Suppressor macrophage treated with lipopolysaccharide for 1 hour (primary cell): ENCODE measurements at regions not wholly inside any gene's neighbourhood (a gene's known extent, or its start where the extent isn't known, plus 50 kb on each side); places are given as distances from the start of the nearest gene placed in this dataset.
"Not testable (repeated sequence)": the region's sequence is repeated elsewhere in the genome, so short reads cannot be mapped to it uniquely, and the experiment has no call there.

ENCODE experiments used
- DNase-seq, 3 donors: peaks; one replicate each; pipeline ENCODE4 v3.0.0-alpha.2; 2020 to 2022

- DNase-seq: no peak
These were observed 96.0 kb downstream of the RASGEF1B start for GRCh38 chr4:81375745-81376144.

- no peak for DNase-seq
These were observed 101.8 kb downstream of the RASGEF1B start for GRCh38 chr4:81369886-81370285.

- no peak for DNase-seq
These were observed 104.9 kb downstream of the RASGEF1B start for GRCh38 chr4:81366779-81367178.

- no peak for DNase-seq
These were observed 111.0 kb downstream of the RASGEF1B start for GRCh38 chr4:81360737-81361136.

GRCh38 chr4:81359207-81359606 is 112.5 kb downstream of the RASGEF1B start:
- DNase-seq: no peak

- no peak for DNase-seq
These were observed 113.6 kb downstream of the RASGEF1B start for GRCh38 chr4:81358154-81358553.

DNA sequence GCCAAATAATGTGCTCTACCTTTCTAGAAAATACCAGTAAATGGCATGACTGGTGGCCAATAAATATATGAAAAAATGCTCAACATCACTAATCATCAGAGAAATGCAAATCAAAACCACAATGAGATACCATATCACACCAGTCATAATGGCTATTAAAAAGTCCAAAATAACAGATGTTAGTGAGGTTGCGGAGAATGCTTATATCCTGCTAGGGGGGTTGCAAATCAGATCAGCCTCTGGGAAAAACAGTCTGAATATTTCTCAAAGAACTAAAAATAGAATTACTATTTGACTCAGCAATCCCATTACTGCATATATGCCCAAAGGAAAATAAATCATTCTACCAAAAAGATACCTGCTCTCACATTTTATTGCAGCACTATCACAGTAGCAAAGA is 115.1 kb downstream of the RASGEF1B start:
- DNase-seq: no peak

DNA sequence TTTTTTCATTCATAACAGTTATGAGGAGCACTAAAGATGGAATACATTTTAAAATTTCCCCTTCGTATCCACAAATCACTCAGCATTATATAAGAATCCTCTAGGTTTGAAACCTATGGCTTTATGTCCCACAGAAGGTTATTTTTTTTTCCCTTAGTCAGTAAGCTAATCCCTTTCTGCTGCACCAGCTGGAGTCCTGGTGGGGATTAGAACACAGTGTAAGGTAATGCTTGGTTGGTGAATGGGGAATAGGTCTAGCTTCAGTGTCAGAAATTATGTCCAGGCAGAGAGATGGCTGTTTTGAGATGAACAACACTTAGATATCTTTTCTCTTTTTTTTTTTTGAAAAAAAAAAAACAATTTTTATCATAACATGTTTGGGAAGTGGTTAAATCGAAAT is 116.6 kb downstream of the RASGEF1B start:
- DNase-seq: no peak

- no peak for DNase-seq
These were observed 117.8 kb downstream of the RASGEF1B start for GRCh38 chr4:81353861-81354260.

DNA sequence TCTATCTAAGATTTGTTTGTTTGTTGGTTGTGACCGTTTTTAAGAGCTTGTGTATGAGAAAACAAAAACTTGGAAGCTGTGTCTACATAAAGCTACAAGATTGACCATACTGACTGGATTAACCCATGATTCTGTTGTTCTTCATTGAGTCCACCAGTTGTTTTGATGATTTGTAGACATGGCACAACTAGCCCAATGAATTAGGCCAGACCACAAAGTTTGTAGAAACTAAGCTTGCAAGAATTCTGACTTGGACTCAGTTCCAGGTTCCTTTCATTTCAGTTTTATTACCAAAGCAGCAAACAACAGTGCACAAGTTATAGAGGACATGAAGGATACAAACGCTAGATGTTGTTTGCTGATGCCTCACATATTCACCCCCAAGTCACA is 119.3 kb downstream of the RASGEF1B start:
- no peak for DNase-seq

GRCh38 chr4:81351654-81352445 is 119.9 kb downstream of the RASGEF1B start:
- DNase-seq: peak; percentile 66 to 82 (median 78)

DNA sequence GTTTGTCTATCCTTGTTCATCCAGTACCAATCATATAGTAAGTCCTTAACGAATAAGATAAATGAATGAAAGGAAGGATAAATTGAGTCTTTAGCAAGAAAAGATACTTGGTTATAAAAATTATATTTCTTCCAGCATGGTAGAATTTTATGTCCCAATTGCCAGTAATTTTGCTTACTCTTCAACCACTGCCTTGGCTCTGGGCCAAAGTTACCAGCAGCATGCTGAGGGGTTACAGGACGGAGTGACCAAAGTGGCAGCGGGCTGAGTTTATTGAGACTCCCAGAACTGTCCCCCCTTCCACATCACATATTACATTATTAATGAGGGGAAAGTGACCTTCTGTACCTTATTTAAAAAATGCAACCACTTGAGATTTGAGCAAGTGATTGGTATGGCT is 121.7 kb downstream of the RASGEF1B start:
- no peak for DNase-seq

DNA sequence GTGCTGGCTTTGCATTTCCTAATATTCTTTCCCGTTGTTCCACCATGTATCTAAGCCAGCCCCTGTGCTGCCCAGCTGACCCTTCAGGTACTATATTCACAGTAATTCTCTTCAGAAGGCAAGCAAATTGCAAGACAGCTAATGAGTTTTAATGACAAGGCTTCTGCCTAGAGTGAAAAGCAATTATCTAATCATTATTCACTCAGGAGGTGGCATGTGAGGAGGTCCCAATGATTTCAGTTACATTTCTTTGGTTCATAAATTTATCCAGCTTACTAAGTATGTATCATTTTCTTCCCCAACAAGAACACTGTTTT is 123.0 kb downstream of the RASGEF1B start:
- no peak for DNase-seq

- DNase-seq: no peak
These were observed 123.5 kb downstream of the RASGEF1B start for GRCh38 chr4:81348086-81348777.

DNA sequence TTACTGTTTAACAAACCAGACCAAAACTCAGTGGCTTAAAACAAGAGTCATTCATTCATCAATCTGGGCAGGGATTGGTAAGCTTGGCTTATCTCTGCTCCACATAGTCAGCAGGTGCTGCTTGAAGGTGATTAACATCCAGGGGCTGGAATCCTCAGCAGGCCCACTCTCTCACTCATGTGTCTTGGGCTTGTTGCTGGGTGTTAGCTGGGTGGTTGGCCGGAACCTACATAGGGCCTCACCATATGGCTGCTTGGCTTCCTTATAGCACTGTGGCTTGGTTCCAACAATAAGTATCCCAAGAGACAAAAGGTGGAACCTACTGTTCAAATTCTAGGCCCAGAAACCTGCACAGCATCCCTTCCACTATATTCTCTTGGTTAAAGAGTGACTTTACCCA is 125.0 kb downstream of the RASGEF1B start:
- DNase-seq: no peak

GRCh38 chr4:81343536-81343935 is 128.2 kb downstream of the RASGEF1B start:
- DNase-seq: no peak

DNA sequence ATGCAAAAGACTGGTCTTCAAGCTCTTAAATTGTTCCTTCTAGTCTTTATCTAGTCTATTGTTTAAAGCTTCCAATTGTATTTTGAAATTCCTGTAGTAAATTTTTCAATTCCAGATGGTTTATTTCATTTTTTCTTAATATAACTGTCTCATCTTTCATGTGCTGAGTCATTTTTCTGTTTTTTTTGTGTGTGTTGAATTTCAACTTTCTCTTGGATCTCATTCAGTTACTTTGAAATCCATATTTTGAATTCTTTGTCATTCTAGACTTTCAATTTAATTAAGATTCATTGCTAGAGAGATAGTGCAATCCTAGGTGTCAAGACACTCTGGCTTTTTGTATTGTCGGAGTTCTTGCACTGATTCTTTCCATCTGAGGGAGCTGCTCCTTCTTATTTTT is 128.0 kb upstream of the PRKG2 start:
- DNase-seq: no peak

DNA sequence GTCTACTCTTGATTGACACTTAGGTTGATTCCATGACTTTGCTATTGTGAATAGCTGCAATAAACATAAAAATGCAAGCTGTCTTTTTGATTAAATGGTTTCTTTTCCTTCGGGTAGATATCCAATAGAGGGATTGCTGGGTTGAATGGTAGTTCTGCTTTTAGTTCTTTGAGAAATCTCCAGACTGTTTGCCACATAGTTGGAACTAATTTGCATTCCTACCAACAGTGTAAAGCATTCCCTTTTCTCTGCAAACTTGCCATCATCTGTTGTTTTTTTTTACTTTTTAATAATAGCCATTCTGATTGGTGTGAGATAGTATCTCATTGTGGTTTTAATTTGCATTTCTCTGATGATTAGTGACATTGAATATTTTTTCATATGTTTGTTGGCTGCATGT is 122.2 kb upstream of the PRKG2 start:
- DNase-seq: no peak

DNA sequence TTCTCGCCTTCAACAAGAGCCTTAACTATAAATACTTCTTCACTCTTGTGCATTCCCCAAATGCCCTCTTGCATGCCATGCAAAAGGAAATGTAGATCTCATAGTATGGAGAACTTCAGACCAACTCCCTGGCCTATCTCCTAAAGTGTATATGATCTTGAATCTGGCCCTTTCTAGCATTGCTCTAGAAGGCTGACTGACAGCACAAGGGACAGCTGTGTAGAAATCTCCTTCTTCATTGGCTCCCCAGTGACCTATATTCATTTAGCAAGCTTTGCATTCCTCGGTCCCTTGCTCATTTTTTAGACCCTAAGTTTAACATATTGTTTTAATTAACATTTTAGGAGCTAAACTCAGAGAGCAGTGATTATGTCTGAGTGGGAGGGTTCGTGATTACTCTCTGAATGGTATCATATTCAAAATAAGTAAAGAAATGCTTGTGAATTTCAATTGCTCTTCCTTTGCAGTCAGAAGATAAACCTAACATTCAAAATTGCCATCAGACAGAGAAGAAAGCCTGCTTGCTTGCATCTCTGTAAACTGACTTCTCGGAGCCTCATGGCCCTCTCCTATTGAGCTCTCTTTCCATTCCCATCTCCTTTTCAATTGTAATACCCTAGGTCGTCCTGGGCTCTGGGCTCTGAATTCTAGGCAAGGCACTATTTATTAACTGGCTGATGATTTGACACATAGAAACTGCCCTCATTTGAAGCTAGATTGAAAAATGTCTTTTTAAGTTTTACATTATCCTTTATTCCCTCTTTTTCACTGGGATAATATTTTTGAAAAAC is 120.3 kb upstream of the PRKG2 start:
- DNase-seq: no peak

DNA sequence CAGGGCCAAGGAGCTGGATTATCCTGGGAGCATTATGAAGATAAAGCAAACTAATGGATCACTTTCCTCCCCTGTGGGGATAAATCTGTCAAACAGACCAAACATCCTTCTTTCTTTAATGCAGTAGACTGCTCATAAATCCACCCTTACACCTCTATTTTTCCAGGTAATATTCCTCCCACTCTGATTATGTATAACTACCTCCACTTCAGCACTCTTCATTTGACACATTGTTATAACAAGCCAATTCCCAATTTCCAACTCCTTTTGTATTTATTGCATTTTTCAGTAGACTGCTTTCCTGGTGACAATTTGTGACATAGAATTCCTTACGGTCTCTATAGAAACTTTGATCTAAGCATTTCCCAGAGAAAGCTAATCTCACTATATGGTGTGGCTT is 115.0 kb upstream of the PRKG2 start:
- no peak for DNase-seq

DNA sequence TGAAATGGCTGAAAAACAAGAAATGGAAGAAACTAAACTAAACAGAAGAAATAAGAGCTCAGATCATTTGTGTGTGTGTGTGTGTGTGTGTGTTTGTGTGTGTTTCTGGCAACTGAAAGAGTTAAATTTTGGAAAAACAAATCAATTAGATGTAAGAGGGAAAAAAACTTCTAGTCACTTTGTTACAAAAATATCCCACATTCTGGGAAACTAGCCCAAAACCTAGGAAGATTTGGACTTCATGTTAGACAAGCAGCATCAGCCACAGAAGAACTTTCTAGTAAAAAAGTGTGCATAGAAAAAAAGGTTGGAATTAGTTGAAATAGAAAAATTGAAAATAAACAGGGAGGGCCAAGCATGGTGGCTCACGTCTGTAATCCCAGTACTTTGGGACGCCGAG is 111.6 kb upstream of the PRKG2 start:
- DNase-seq: no peak

- DNase-seq: not testable (repeated sequence)
These were observed 109.6 kb upstream of the PRKG2 start for GRCh38 chr4:81324594-81324993.

- DNase-seq: no peak
These were observed 104.6 kb upstream of the PRKG2 start for GRCh38 chr4:81319657-81320056.

- no peak for DNase-seq
These were observed 100.0 kb upstream of the PRKG2 start for GRCh38 chr4:81314897-81315470.
